ENCODE measurements at regions not wholly inside any gene's neighbourhood (a gene's known extent, or its start where the extent isn't known, plus 50 kb on each side); places are given as distances from the start of the nearest gene placed in this dataset.

DNA sequence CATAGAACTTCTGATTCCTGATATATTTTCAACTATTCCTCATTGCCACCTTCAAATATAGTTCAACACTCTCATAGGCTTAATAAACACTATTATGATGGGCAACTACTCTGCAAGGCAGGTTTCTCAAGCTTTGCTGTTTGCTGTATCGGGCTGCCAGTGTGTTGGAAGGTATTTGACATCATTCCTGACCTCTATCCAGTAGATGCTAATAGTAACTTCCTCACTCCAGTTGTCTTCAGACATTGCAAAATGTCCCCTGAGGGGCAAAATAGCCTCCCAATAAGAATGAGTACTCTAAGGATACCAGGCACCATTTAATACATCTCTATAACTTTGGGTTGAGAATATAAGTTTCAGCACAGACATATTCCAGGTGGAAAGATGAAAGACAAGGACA lies 147.5 kb upstream of the PFN2 start:
- DNase-seq, result no peak
- TF ChIP-seq, protein P1, sequence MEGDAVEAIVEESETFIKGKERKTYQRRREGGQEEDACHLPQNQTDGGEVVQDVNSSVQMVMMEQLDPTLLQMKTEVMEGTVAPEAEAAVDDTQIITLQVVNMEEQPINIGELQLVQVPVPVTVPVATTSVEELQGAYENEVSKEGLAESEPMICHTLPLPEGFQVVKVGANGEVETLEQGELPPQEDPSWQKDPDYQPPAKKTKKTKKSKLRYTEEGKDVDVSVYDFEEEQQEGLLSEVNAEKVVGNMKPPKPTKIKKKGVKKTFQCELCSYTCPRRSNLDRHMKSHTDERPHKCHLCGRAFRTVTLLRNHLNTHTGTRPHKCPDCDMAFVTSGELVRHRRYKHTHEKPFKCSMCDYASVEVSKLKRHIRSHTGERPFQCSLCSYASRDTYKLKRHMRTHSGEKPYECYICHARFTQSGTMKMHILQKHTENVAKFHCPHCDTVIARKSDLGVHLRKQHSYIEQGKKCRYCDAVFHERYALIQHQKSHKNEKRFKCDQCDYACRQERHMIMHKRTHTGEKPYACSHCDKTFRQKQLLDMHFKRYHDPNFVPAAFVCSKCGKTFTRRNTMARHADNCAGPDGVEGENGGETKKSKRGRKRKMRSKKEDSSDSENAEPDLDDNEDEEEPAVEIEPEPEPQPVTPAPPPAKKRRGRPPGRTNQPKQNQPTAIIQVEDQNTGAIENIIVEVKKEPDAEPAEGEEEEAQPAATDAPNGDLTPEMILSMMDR (IDR thresholded peaks at IDR 0.05), result no peak
- Histone ChIP-seq H3K4me3 (no peak overlapping the region), H3K27me3 (no peaks in the 10 kb centered on the region), H3K4me1 (no peaks in the 10 kb centered on the region), H3K27ac (no peak overlapping the region), H3K9ac (ENCODE audit: low read depth in 2 of 2, low read length in 2 of 2) (no peak overlapping the region), H3K36me3 (no peaks in the 10 kb centered on the region), H3K9me3 (no peaks in the 10 kb centered on the region)
- intact Hi-C loops (cut with DNase I), result no loop called here

GRCh38 chr3:150117076-150117475 lies 146.4 kb upstream of the PFN2 start:
- H3K27ac ChIP-seq, result no peak overlapping the region
- H3K9ac ChIP-seq (ENCODE audit: low read depth in 2 of 2, low read length in 2 of 2), result no peak overlapping the region
- no peaks in the 10 kb centered on the region for H3K9me3 ChIP-seq
- intact Hi-C loops (cut with DNase I), result no loop called here
- no peaks in the 10 kb centered on the region for H3K36me3 ChIP-seq
- no peak for DNase-seq
- TF ChIP-seq, protein P1 (IDR thresholded peaks at IDR 0.05), result no peak
- H3K4me3 ChIP-seq, result no peak overlapping the region
- H3K27me3 ChIP-seq, result no peaks in the 10 kb centered on the region
- no peaks in the 10 kb centered on the region for H3K4me1 ChIP-seq

GRCh38 chr3:150116196-150116595 lies 145.5 kb upstream of the PFN2 start:
- TF ChIP-seq, protein P1 (IDR thresholded peaks at IDR 0.05), result no peak
- Histone ChIP-seq H3K27me3 (no peaks in the 10 kb centered on the region), H3K27ac (no peak overlapping the region), H3K4me3 (no peak overlapping the region), H3K4me1 (no peaks in the 10 kb centered on the region), H3K9ac (ENCODE audit: low read depth in 2 of 2, low read length in 2 of 2) (no peak overlapping the region), H3K9me3 (no peaks in the 10 kb centered on the region), H3K36me3 (no peaks in the 10 kb centered on the region)
- no peak for DNase-seq
- intact Hi-C loops (cut with DNase I), result no loop called here

- intact Hi-C loops (cut with DNase I), result no loop called here
- Histone ChIP-seq H3K9me3 (no peaks in the 10 kb centered on the region), H3K4me1 (no peaks in the 10 kb centered on the region), H3K4me3 (no peak overlapping the region), H3K27ac (no peak overlapping the region), H3K36me3 (no peaks in the 10 kb centered on the region), H3K27me3 (no peaks in the 10 kb centered on the region), H3K9ac (ENCODE audit: low read depth in 2 of 2, low read length in 2 of 2) (no peak overlapping the region)
- TF ChIP-seq, protein P1 (IDR thresholded peaks at IDR 0.05), result no peak
- DNase-seq, result no peak
Measured at GRCh38 chr3:150114873-150115540, 144.3 kb upstream of the PFN2 start.

GRCh38 chr3:150114273-150114672 lies 143.6 kb upstream of the PFN2 start:
- no peak for DNase-seq
- H3K9me3 ChIP-seq, result no peaks in the 10 kb centered on the region
- TF ChIP-seq, protein P1 (IDR thresholded peaks at IDR 0.05), result no peak
- H3K4me1 ChIP-seq, result no peaks in the 10 kb centered on the region
- no peaks in the 10 kb centered on the region for H3K36me3 ChIP-seq
- H3K4me3 ChIP-seq, result no peak overlapping the region
- H3K9ac ChIP-seq (ENCODE audit: low read depth in 2 of 2, low read length in 2 of 2), result no peak overlapping the region
- intact Hi-C loops (cut with DNase I), result no loop called here
- no peaks in the 10 kb centered on the region for H3K27me3 ChIP-seq
- no peak overlapping the region for H3K27ac ChIP-seq
